Stimulated activated CD8-positive, alpha-beta memory T cell treated with anti-CD3 and anti-CD28 coated beads, Interleukin-12 subunit alpha, Interleukin-12 subunit beta, amount 100 ng/mL, for 4 hours (primary cell): ENCODE measurements at regions not wholly inside any gene's neighbourhood (a gene's known extent, or its start where the extent isn't known, plus 50 kb on each side); places are given as distances from the start of the nearest gene placed in this dataset.
"Not testable (repeated sequence)": the region's sequence is repeated elsewhere in the genome, so short reads cannot be mapped to it uniquely, and the experiment has no call there.

Source experiments
- DNase-seq: peaks from one replicate; pipeline ENCODE4 v3.0.0-alpha.2; 2020; ENCODE audit warnings: low read depth

DNA sequence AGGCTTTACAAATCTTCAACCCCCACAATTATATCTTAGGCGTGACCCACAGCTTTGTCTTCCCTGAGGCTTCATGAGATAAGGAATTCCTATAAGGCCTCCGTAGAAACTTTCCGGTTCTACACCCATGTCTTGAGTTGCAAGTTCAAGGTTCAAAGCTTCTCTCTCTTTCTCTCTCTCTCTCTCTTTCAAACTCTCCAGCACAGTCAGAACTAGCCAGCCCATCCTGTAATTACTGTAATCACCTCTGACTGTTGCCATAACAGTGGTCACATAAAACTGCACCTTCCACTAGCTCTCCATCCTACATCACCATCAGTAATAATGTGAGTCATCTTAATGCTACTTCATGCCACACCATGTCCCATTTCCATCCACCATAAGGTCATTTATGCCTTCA lies 90.0 kb upstream of the NFASC start:
- no peak for DNase-seq

DNA sequence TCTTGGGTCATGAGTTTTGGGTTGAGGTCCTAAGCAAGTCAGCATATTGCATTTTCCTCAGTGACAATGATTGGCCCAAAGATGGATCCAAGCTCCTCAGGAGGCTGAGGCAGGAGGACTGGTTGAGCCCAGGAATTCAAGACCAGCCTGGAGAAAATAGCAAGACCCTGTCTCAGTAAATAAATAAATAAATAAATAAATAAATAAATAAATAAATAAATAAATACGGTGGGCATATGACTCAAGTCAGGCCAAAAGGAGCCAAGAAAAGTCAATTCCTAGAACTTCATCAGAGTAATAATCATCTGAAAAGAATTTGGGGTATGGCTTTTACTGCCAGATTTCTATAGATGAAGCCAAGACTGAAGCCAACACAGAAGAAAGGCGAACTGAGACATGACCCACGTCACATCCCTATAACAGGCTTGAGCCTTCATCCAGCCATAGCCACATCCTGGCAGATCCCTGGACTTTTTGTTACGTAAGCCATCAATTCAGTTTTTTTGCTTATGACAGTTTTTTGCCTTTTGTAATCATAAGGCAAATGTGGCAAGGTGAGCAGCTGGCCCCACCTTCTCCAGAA lies 88.5 kb upstream of the NFASC start:
- DNase-seq, result no peak

DNA sequence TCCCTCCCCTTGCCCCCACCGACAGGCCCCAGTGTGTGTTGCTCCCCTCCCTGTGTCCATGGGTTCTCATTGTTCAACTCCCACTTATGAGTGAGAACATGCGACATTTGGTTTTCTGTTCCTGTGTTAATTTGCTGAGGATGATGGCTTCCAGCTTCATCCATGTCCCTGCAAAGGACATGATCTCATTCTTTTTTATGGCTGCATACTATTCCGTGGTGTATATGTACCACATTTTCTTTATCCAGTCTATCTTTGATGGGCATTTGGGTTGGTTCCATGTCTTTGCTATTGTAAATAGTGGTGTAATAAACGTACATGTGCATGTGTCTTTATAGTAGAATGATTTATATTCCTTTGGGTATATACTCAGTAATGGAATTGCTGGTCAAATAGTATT lies 85.6 kb upstream of the NFASC start:
- not testable (repeated sequence) for DNase-seq

DNA sequence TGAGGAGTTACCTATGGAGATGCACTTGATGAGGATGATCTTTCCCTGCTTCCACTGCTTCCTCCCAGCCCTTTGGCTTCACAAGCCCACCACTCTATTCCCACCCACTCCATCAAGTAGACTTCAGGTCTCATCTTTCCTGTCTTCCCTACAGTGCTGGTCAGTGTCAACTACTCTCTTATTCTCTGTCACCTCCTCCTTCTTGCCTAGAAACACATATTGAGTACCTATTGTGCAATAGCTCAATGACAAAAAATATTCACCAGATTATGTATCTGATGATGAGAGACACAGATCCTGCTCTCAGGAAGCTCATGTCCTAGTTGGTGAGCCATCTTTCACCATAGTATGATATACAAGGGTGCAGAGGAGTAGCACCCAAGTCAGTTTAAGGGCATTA lies 82.2 kb upstream of the NFASC start:
- no peak for DNase-seq

DNA sequence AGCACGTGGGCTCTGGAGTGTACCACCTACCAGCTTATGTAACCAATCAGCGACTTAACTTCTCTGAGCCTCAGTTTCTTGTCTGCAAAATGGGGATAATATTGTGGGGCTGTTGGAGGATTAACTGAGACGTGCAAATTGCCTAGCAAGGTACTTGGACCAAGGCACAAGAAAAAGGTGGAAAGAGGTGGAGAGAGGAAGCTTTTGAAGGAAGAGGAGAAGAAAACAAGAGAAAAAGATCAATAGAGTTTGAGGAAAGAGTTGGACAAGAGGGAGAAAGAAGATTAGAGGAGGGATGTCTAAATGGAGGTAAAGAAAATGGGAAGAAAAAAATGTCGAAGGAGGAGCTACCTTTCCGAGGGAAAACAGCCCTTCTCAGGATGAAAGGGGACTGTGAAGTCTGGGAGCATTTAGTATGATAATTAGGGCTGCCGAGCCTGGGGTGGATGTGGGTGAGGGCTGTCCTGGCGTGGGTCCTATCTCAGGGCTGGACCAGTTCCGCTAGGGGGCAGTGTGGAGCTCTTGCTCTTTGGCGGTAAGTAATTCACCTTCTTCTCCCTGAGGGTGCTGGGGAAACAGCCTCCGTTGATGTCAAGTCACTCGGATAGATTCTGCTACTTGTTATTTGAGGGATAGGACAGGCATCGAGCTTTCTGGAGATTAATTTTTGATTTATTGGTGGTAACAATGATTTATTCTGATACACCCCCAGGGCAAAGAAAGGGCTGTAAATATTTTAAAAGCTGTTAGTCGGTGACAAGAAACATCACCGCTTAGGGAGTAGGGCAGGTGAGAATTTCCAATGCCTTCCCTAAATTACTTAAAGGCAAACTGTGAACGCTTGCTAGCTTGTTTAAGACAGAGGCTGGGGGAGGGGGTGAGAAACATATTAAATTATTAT lies 79.0 kb upstream of the NFASC start:
- peak; percentile 51 for DNase-seq

DNA sequence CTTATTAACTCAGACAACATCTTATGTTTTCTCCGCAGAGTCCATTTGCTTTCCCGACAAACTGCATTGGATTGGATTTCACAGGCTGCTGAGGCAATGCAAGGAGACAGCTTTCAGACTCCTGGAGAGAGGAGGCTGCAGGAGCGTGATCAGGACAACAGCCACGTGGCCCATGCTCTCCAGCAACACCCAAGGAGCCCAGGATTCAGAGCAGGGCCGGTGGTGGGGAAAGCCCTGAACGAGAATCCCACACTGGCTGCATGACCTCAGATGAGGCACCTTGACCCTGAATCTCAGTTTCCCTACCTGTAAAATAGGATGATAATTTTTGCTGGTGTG lies 78.3 kb upstream of the NFASC start:
- DNase-seq, result no peak

DNA sequence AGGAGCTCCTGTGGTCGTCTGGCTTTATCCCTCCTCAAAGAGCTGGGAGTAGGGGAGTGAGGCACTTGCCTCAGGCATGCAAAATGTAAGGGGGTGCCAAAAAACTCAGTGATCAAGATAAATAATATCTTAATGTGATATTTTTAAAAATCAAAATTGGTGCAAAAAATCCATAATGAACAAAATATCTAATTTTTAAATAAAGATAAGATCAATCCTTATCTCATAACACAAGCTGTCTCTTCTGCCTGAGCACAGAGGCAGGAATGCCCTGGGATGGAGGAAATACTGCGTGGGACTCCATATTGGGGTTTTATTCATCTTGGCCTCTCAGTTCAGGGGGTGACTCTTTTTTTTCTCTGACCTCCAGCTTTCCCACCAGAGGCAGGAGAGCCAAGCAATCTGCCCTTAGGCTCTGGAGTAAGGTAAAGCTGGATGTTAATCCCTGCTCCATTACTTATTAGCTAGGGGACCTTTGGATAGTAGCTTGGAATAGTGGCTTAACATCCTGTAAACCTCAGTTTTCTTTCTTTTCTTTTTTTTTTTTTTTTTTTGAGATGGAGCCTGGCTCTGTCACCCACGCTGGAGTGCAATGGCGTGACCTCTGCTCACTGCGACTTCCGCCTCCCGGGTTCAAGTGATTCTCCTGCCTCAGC lies 77.3 kb upstream of the NFASC start:
- no peak for DNase-seq

DNA sequence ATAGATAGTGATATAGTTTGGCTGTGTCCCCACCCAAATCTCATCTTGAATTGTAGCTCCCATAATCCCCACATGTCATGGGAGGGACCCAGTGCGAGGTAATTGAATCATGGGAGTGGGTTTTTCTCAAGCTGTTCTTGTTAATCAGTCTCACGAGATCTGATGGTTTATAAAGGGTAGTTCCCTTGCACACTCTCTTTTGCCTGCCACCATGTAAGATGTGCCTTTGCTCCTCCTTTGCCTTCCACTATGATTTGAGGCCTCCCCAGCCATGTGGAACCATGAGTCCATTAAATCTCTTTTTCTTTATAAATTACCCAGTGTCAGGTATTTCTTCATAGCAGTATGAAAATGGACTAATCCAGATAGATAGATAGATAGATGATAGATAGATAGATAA lies 73.8 kb upstream of the NFASC start:
- DNase-seq, result not testable (repeated sequence)

DNA sequence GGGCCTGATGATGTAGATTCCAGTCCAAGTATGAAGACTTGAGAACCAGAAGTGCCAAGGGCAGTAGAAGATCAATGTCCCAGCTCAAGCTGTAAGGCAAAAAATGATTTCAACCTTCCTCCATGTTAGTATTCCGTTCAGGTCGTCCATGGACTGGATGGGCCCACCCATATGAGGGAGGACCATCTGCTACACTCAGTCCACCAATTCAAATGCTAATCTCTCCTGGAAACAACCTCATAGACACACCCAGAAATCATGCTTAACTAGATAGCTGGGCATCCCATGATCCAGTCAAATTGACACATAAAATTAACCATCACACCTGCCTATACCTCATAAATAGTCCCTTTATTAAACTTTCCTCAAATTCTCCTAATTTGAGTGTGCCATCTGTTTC lies 73.3 kb upstream of the NFASC start:
- no peak for DNase-seq

DNA sequence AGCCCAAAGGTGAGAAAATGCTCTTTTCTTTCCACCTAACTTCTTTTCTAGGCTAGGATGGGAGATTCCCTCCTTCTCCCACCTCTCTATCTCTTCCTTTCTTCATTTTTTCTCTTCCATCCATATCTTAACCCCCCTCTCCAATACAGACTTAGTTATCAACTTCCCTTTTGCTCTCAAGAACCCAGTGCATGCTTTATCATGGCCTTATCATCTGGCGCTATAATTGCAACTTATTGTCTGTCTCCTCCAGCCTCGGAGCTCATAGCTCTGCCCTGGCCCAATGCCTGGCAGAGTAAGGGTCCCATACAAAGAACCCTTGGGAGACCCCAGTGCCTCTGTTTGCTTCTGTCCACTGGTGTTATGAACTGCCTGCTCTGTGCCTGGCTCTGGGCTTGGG lies 71.0 kb upstream of the NFASC start:
- no peak for DNase-seq

DNA sequence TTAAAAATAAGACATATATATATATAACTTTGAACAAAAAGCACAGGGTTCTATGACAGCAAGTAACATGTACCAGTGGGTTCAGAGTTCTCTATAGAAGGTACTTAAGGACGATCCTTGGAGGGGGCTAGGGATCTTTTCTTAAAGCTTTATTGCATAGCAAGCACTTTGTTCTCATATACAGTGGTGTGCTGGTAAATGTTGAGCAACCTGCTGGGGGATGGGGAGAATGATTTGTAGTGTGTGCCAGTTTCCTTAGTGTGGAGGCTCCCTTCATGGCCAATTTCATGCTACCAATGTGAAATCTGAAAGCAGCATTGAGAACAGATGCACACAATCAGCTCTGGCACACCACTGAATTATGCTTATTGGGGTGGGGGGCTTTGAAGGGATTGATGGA lies 69.5 kb upstream of the NFASC start:
- DNase-seq, result no peak

DNA sequence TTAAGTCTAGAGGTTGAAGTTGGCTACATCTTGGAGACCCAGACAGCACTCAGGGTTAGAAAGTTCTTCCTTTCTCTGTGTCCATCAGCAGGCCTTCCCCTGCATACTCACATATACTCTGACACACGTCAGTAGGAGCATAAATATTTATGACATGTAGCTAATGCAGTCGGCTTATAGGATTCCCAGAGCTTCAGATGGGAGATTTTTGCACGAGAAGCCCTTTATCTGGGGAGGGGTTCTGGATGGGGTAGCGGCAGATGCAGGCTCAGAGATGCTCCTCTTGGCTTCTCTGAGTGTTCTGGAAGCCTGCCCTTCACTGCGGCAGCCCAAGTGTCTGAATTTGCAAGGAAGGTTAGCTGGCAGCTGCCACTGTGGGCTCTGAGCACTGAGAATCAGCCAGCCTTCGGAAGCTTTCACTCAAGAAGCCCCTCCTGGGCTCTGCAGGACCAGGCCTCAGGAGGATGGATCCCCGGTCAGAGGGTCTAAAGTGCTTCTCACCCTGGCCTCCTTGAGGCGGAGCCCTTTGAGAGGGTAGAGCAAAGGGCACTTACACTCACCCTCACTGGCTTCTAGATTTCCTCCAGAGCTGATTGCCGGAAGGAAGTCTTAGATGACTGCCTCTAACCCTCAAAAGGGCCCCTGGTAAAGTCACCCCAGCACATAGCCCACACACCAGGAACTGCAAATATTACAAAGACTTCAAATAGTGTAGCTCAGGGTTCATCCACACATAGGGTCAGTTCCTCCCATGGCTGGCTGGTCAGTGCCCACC lies 68.1 kb upstream of the NFASC start:
- DNase-seq, result no peak

DNA sequence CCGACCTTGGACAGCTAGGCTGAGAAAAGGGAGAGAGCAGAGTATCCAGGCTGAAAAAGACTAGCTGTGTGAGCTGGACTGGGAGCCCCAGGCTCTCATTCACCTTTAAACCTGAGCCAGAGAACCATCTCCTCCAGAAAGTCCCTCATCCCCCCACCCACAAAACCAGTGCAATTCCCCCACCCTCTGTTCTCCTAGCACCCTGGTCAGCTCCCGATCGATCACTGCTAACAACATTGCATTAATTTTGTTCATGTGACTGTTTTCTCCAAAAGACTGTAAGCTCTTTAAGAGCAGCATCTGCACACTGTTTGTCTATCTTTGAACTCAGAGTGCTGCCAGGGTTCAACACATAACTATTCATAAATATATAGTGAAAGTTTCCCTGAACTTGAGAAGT lies 67.1 kb upstream of the NFASC start:
- no peak for DNase-seq

DNA sequence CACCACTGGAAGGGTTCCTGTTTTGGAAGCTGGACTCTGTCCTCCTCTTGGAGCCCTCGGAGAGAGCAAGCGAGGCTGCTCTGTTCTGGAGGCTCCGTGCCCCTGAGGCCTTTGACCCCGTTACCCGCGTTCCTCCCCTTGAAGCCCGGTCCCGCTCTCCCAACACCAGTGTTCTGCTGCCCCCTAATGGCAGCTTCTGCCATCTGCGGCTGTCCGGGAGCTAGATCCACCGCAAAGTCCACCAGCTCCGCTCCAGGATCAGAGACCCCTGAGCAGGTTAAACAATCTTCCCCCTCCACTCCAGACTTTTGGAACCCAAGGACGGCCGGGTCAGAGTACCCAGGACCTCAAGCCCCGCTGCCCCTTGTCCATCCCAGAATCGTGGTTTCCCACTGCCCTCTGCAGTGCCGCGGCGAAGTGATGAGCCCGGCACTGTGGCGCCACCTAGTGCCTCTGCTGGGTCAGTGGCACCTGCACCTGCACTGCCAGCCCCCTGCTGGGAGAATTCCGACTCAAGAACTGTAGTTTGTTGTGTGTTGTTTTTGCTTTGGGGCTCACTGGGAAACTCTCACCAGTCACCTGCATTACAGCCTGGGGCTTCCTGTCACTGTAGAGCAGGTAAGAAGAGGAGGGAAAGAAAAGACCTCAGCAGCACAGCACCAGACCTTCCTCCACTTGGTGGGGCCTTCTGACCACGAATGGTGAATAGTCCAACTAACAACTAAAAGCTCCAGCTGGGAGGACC lies 63.5 kb upstream of the NFASC start:
- DNase-seq, result peak; percentile 62

DNA sequence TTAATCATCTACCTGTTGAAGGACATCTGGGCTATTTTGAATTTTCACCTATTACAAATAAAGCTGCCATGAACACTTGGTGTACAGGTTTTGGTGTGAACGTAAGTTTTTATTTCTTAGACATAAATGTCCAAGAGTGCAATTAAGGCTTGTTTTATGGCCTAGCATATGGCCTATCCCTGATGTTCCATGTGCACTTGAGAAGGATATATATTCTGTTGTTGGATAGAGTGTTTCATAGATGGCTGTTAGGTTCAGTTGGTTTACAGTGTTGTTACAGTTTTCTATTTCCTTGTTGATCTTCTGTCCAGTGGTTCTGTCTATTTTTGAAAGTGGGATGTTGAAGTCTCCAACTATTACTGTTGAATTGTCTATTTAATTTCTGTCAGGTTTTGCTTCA lies 61.2 kb upstream of the NFASC start:
- DNase-seq, result no peak

DNA sequence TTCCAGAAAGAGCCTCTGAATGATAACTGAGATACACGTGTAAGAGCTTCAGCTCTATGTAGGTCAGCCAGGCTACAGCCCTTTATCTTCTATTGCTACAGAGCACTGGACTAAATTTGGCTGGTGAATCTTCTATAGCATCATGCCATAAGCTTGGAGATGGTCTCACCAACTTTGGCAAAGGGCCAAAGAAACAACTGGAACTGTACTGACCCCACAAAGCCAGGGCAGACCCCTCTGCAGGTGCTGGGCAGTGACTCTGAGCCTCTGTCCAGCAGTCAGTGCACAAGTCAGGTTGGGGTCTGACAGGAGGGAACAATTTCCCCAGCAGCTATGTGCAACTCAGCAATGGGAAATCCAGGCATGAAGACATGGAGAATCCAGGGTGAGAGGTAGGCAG lies 57.8 kb upstream of the NFASC start:
- no peak for DNase-seq

DNA sequence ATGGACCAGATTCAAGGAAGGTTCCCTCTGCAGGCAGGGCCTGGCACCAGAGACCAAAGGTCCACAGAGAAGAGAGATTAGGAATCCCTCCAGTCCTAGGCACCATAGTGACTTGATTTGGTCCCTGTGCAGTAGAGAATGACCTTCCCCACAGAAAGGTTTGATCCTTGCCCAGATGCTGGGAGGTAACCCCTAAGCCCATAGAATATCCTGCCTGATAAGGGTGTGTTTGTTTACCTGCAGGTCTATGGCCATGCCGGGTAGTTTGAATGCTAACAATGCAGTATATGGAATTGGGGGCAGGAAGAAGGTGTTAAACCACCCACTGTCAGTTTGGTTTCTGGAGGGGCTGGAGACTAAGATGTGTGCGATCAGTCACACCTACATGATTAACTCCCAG lies 57.1 kb upstream of the NFASC start:
- no peak for DNase-seq

DNA sequence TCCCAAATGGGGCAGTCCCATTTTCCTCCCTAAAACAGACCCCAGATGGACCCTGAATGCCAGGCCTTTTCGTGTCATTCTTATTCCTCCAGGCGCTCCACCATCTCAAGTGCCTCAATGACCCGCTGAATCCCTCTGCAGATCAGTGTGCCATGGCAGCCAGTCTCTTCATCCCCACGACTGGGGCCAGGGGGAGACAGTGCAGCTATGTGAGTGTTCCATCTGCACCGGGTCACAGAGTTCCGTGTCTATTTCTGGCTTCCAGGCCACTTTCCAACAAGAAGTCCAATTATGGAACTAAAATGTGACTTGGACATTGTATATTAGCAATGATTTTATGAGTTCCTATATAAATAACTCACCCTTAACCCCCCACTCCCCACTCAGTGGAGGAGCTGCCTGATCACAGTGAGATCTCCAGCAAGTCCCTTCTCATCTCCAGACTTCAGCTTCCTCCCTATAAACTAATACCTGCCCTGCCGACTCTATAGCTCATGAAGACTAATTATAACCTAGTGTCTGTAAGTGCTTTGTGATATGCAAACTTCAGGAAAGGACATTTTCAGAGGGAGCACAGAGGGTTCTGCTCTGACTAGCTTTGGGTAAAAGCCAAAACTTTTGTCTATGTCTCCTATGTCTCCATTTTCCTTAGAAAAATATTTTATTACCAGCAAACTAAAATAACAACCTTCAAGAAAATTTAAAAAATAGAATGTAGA lies 56.3 kb upstream of the NFASC start:
- no peak for DNase-seq

DNA sequence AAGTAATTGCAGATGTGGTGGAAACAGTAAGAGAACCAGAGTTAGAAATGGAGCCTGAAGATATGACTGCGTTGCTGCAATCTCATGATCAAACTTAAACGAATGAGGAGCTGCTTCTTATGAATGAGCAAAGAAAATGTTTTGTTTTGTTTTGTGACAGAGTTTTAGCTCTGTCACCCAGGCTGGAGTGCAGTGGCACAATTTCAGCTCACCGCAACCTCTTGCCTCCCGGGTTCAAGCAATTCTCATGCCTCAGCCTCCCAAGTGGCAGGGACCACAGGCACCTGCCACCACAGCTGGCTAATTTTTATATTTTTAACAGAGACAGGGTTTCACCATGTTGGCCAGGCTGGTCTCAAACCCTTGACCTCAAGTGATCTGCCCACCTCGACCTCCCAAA lies 53.3 kb upstream of the NFASC start:
- DNase-seq, result no peak

DNA sequence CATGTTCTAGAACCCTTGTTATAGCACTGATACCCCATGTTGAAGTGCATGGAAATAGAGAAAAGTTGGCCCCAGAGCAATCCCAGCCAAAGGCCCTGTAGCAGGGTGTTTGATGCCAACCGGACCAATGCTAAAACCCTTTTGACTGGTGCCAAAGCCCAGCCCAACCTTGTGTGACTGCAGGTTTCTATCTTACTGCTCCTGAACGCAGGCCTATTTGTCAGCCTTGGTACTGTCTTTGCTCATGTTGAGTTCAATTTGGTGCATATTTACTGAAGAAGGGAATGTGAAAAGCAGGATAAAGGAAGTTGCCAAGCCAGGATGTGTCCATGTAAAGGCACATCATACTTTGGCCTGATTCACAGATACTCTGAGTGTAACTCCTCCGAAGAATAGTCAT lies 51.7 kb upstream of the NFASC start:
- DNase-seq, result no peak

DNA sequence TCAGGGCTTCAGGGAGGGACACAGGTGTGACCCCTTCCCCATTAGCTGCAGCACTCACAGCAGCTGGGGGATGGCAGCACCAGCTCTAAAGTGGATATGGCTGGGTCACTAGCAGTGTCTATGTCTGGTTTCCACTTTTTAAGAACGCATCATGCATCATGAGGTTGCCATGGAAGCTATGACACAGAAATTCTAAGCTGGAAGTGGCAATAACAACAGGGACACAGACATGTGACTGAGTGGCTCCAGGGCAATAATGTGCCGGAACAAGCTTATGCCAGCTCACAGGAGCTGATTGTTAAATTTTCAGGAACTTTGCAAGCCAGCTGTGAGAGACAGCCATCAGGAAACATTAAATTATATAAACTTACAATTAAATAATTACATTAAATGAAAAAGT lies 51.2 kb upstream of the NFASC start:
- DNase-seq, result no peak
